GM12874 (cell line): ENCODE measurements at regions not wholly inside any gene's neighbourhood (a gene's known extent, or its start where the extent isn't known, plus 50 kb on each side); places are given as distances from the start of the nearest gene placed in this dataset.

Experiments
- TF ChIP-seq, protein P1 (sequence below): IDR thresholded peaks from 2 replicates; pipeline ENCODE4 v1.5.1; 2011; ENCODE audit warnings: low read depth, mild to moderate bottlenecking, control low read depth, low read length, moderate library complexity; ENCODE audit not compliant: insufficient read depth

DNA sequence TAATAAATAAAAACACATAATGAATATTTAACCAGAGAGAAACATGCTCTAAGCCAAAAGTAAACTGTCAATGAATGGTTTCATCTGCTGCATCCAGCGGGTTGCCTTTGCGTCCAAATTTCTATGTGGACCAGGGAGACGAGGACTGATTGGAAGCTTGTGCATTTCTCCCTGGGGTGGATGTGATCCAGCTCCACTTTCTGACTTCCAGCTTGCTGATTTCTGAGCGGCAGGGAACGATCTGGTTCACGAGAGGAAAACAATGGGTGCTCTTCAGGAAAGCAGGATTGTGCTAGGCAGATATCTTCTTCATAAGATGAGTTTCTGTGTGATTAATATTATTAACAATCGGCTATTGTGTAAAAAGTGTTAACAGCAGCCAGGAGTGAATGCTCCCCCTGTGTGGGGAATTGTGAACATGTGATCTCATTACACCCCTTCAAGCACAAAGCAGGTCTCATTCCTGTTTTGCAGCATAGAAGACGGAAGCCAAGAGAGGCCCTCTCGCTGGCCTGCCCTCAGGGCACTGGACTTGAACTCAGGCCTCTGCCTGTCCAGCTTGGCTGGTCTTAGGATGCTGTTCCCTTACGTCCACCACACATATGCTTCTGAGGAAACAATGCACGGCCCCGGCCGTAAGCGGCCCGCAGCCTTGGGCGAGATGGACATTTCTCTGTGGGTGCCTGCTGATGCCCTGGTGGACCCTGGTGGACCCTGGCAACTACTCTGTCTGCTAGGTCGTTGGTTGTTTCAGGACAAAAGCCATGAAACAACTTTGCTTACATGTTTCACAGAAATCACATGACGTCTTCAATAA lies 183.4 kb upstream of the C1orf174 start:
- TF ChIP-seq, protein P1, sequence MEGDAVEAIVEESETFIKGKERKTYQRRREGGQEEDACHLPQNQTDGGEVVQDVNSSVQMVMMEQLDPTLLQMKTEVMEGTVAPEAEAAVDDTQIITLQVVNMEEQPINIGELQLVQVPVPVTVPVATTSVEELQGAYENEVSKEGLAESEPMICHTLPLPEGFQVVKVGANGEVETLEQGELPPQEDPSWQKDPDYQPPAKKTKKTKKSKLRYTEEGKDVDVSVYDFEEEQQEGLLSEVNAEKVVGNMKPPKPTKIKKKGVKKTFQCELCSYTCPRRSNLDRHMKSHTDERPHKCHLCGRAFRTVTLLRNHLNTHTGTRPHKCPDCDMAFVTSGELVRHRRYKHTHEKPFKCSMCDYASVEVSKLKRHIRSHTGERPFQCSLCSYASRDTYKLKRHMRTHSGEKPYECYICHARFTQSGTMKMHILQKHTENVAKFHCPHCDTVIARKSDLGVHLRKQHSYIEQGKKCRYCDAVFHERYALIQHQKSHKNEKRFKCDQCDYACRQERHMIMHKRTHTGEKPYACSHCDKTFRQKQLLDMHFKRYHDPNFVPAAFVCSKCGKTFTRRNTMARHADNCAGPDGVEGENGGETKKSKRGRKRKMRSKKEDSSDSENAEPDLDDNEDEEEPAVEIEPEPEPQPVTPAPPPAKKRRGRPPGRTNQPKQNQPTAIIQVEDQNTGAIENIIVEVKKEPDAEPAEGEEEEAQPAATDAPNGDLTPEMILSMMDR, result no peak

DNA sequence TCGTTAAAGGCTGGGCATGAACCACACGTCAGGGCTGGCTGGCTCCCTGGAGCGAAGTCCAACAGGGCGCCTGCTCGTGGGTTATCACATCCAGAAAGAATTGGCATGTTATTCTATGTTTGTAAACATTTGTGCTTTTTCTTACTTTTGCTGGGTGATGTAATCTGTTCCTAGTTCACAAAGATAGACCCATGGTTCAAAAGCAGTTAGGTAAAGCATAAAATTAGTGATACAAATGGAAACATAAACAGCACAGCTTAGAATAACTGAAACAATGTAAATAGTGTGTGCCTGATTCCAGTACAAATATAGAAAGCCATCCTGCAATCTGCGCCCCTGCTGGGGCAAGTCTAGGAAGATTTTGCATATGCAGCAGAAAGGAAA lies 184.0 kb upstream of the C1orf174 start:
- TF ChIP-seq, protein P1, result no peak

DNA sequence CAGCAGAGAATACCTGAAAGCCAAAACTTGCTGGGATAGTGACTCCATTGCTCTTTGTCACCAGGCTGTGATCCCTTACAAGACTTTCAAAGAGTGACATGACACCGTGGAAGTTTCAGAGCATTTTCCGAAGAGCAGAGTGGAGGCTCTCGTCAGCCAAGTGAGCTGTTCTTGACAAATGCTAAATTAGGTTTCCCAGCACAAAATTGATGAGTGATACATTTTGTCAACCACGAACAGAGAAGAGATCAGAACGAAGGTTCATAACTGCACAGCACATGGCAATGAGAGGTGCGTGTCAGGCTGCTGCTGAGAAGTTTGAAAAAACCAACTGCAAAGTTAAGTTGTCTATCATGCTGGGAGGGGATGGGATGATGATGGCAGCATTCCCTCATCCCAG lies 184.4 kb upstream of the C1orf174 start:
- TF ChIP-seq, protein P1, result no peak

DNA sequence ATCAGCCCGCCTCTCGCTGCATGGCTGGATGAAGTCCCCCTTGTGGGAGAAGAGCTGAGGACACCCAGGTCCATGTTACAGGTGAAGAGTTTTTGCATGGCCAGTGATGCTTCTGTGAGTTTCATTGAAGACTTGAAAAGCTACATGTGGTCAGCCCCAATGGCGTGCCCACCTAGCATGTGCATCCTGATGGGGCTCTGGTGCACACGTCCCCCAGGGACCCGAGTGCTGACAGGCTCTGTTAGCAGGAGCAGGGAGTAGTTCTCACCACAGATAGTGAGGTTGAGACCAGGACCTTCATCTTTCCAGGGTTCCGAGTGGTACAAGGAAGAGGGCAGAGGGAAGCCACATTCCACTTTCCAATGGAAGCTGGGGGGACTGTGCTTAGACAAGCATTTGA lies 184.8 kb upstream of the C1orf174 start:
- TF ChIP-seq, protein P1, result no peak

DNA sequence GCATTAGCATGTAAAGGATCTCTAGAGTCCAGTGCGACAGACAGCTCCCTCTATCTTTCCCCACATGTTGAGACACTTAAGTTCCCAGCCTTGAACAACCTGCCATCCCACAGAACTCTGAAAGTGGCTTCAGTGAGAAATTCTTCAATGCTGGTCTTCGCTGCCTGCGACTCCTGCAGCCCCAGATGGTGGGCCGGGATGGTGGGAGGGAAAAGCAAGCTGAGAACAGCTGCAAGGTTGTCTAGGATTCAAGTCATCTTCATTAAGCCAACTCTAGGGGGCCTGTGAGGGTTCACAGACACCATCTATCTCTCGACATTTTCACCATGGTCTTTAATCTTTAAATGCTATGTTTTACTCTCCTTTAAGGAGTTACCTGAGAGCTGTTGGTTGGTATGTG lies 185.5 kb upstream of the C1orf174 start:
- TF ChIP-seq, protein P1, result no peak

DNA sequence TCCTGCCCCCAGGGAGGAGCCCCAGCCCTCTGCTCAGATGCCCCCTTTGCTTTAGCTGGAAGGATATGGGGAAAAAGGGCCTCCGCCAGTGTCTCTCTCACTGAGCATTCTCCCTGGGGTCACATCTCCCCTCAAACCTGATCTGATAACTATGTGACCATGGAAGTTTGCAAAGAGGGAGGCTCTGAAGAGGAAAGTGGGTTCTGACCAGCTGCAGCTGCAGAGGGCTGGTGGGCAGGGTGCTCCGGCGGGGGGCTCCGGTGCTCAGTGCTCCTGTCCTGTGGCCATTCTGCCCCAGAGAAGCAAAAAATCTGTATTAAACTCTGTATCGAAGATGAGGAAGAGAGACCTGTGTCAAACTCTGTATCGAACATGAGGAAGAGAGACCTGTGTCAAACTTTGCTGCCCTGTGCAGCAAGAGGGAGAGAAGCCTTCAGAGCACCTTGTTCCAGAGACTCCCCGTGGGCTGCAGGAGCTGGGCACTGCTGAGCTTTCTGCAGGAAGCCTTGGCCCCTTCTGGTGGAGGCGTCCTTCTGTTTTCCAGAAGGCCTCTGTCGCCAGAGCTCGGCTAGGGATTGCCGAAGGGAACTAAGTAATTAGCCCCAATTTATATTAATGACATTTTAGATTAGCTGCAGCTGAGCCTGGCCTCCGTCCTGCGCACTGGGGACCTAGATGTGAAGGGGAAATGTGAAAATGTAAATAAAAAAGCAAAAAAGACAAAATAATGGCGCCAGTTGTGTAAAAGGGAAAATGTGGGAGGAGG lies 186.2 kb upstream of the C1orf174 start:
- TF ChIP-seq, protein P1, result no peak

DNA sequence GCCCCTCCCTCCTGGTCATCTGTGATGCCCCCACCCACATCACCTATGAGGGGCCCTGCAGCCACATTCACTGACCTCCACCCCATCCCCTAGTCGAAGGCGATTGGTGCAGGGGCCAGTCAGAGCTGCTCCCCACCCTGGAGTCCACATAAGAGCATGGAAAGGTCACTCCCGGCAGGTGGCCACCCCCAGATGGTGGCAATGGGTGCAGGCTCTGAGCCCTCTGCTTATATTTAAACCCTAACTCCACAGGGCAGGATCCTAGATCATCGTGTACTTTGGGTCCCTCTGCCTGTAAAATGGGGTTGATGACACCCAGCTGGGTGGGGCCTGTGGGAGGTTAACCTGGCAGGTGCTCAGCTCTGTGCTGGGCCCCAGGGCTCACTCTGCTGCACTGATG lies 186.8 kb upstream of the C1orf174 start:
- TF ChIP-seq, protein P1, result no peak
